PFSK-1 (cell line): ENCODE measurements at regions not wholly inside any gene's neighbourhood (a gene's known extent, or its start where the extent isn't known, plus 50 kb on each side); places are given as distances from the start of the nearest gene placed in this dataset.

Source experiments
- FOXP2 ChIP-seq: optimal IDR thresholded peaks from 2 replicates; pipeline ENCODE3; 2011; ENCODE audit warnings: borderline replicate concordance, control low read depth, inconsistent platforms; ENCODE audit not compliant: insufficient read depth; ENCODE audit errors: extremely low read length, extremely low read depth
- POLR2AphosphoS5 ChIP-seq: IDR thresholded peaks from 2 replicates; pipeline ENCODE4 v1.6.1; 2012; ENCODE audit warnings: low read depth, mild to moderate bottlenecking, control low read depth, low read length, moderate library complexity
- SIN3A ChIP-seq: IDR thresholded peaks from 2 replicates; pipeline ENCODE4 v1.6.1; 2012; ENCODE audit warnings: mild to moderate bottlenecking, low read length, moderate library complexity, borderline replicate concordance; ENCODE audit not compliant: insufficient read depth
- TAF1 ChIP-seq: IDR thresholded peaks from 2 replicates; pipeline ENCODE4 v1.6.1; 2012; ENCODE audit warnings: low read length, control low read depth, borderline replicate concordance; ENCODE audit not compliant: insufficient read depth
- TF ChIP-seq, protein P1 (sequence below), 2 experiments: IDR thresholded peaks; 2 replicates each; pipeline versions ENCODE4 v1.6.1 to v1.8.0; 2011 to 2012; ENCODE audit warnings: low read depth in 2 of 2, low read length in 2 of 2, control low read depth in 1 of 2, inconsistent platforms in 1 of 2, mild to moderate bottlenecking in 1 of 2, moderate library complexity in 1 of 2; ENCODE audit not compliant: insufficient read depth in 1 of 2

DNA sequence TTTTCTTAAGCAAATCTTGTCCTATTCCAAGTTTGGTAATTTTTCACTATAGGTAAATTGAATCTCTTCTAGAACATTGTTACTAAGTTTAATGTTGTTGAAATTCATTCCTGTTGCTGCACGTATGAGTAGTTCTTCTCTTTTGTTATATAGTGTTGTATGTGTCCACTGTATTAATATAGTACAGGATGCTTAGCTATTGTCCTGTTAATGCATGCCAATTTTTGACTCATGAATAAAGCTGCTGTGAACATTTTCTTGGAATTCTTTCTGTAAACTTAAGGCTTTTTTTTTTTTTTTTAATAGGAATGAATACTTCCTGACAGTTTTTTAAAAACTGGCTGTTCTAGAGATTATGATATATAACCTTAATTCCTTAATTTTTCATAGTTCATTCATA is 326.9 kb downstream of the SLC4A3 start:
- TF ChIP-seq, protein P1, sequence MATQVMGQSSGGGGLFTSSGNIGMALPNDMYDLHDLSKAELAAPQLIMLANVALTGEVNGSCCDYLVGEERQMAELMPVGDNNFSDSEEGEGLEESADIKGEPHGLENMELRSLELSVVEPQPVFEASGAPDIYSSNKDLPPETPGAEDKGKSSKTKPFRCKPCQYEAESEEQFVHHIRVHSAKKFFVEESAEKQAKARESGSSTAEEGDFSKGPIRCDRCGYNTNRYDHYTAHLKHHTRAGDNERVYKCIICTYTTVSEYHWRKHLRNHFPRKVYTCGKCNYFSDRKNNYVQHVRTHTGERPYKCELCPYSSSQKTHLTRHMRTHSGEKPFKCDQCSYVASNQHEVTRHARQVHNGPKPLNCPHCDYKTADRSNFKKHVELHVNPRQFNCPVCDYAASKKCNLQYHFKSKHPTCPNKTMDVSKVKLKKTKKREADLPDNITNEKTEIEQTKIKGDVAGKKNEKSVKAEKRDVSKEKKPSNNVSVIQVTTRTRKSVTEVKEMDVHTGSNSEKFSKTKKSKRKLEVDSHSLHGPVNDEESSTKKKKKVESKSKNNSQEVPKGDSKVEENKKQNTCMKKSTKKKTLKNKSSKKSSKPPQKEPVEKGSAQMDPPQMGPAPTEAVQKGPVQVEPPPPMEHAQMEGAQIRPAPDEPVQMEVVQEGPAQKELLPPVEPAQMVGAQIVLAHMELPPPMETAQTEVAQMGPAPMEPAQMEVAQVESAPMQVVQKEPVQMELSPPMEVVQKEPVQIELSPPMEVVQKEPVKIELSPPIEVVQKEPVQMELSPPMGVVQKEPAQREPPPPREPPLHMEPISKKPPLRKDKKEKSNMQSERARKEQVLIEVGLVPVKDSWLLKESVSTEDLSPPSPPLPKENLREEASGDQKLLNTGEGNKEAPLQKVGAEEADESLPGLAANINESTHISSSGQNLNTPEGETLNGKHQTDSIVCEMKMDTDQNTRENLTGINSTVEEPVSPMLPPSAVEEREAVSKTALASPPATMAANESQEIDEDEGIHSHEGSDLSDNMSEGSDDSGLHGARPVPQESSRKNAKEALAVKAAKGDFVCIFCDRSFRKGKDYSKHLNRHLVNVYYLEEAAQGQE (IDR thresholded peaks at IDR 0.05; ENCODE audit: insufficient read depth in 1 of 2, low read depth in 2 of 2, low read length in 2 of 2) = no peak
- TF ChIP-seq SIN3A (no peak), TAF1 (no peak), POLR2AphosphoS5 (no peak), FOXP2 (no peak)
